ENCODE measurements at regions not wholly inside any gene's neighbourhood (a gene's known extent, or its start where the extent isn't known, plus 50 kb on each side); places are given as distances from the start of the nearest gene placed in this dataset.

DNA sequence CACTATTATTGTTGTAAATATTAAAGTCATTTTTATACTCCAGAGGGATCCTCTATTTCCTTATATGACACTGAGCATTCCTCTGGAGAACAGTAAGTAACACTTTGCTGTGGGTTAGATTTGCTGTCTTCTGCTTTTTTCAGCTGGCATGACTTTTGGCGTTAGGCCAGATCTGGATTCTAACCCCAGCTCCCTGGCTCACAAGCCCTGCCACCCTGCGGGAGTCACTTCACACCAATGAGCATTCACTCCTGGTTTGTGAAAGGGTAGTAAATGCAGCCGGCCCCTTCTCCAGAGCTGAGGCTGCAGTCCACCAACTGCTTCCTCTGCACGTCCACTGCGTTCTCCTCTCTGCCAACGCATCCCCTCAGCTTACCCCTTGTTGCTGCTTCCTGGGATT, 373.8 kb upstream of the RAB6C start:
- CTCF ChIA-PET: no interaction called here
- TF ChIP-seq CTCF (IDR thresholded peaks at IDR 0.05; ENCODE audit: low read depth, low read length): no peak
- Histone ChIP-seq H3K27me3 (ENCODE audit: control insufficient read depth, insufficient read depth, low read length) (no peaks in the 10 kb centered on the region), H3K4me3 (ENCODE audit: low read depth, low read length) (no peak overlapping the region), H3K9me3 (ENCODE audit: control insufficient read depth, insufficient read depth, low read length) (peaks cover 36% of the 10 kb centered on the region), H3K27ac (ENCODE audit: low read depth, low read length) (no peak overlapping the region)
- DNase-seq (ENCODE audit: low read depth, low spot score): no peak
- POLR2A ChIA-PET: no interaction called here

DNA sequence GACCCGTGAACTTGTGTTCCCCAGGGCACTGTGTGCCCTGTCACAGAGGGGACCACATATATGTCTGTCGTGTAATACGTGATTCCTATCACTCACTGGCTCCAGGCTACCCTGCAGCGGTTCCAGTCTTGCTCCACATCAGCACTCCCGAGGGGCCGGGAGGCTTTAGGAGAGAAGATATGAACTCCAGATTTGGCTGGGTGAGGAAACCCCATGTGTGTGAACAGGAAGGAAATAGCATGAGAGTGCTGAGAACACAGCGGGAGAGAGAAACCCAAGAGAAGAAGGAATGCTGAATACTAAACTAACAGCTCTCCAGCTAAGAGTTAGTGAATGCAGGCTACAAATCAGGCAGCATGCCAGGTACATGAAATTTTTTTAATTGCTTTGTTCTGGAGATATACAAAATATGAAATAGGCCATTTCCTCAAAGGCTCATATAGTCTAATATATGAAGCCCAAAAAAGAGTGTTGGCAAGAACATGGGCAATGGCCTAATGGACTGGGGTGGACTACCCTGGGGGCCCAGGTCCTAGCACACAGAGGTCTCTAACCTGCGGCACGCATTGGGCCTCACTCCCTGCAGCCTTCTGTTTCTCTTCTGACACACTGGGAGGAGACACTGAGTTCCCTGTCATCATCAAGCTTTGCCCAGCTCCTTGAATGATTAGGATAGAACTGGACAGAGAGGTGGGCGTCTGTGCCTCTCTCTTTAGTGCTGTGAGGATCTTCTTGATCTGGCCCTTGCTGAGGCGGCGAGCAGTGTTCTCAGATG, 372.8 kb upstream of the RAB6C start:
- POLR2A ChIA-PET: no interaction called here
- Histone ChIP-seq H3K27ac (ENCODE audit: low read depth, low read length) (no peak overlapping the region), H3K27me3 (ENCODE audit: control insufficient read depth, insufficient read depth, low read length) (no peaks in the 10 kb centered on the region), H3K9me3 (ENCODE audit: control insufficient read depth, insufficient read depth, low read length) (peaks cover 46% of the 10 kb centered on the region), H3K4me3 (ENCODE audit: low read depth, low read length) (no peak overlapping the region)
- TF ChIP-seq CTCF (IDR thresholded peaks at IDR 0.05; ENCODE audit: low read depth, low read length): no peak
- no peak for DNase-seq (ENCODE audit: low read depth, low spot score)
- CTCF ChIA-PET: no interaction called here

GRCh38 chr2:129609224-129609623, 370.2 kb upstream of the RAB6C start:
- Histone ChIP-seq H3K27ac (ENCODE audit: low read depth, low read length) (no peak overlapping the region), H3K27me3 (ENCODE audit: control insufficient read depth, insufficient read depth, low read length) (no peaks in the 10 kb centered on the region), H3K4me3 (ENCODE audit: low read depth, low read length) (no peak overlapping the region), H3K9me3 (ENCODE audit: control insufficient read depth, insufficient read depth, low read length) (peaks cover 38% of the 10 kb centered on the region)
- TF ChIP-seq CTCF (IDR thresholded peaks at IDR 0.05; ENCODE audit: low read depth, low read length): no peak
- ChIA-PET POLR2A (no interaction called here), CTCF (no interaction called here)
- no peak for DNase-seq (ENCODE audit: low read depth, low spot score)

DNA sequence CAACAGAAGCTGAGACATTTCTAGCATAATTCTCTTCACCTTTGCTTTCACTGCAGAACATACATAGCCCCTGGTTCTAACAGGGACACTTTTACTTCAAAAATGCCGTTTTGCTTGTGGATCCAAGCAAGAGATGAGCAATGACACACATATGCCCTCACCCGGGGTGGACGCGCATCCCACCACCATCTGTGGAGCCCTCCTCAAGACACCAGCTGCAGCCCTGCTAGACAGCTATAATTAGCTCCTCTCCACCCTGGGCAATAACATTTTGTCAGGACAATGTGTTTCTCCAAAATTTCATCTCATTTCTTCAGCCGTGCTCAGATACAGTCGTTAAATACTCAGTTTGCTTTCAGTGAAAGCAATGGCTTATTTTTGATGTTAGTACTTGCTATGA, 368.7 kb upstream of the RAB6C start:
- no peak for DNase-seq (ENCODE audit: low read depth, low spot score)
- Histone ChIP-seq H3K27ac (ENCODE audit: low read depth, low read length) (no peak overlapping the region), H3K27me3 (ENCODE audit: control insufficient read depth, insufficient read depth, low read length) (no peaks in the 10 kb centered on the region), H3K9me3 (ENCODE audit: control insufficient read depth, insufficient read depth, low read length) (peaks cover 33% of the 10 kb centered on the region), H3K4me3 (ENCODE audit: low read depth, low read length) (no peak overlapping the region)
- ChIA-PET CTCF (no interaction called here), POLR2A (no interaction called here)
- TF ChIP-seq CTCF (IDR thresholded peaks at IDR 0.05; ENCODE audit: low read depth, low read length): no peak

GRCh38 chr2:129611471-129611870, 368.0 kb upstream of the RAB6C start:
- ChIA-PET CTCF (no interaction called here), POLR2A (no interaction called here)
- Histone ChIP-seq H3K9me3 (ENCODE audit: control insufficient read depth, insufficient read depth, low read length) (peaks cover 30% of the 10 kb centered on the region), H3K27me3 (ENCODE audit: control insufficient read depth, insufficient read depth, low read length) (no peaks in the 10 kb centered on the region), H3K27ac (ENCODE audit: low read depth, low read length) (no peak overlapping the region), H3K4me3 (ENCODE audit: low read depth, low read length) (no peak overlapping the region)
- TF ChIP-seq CTCF (IDR thresholded peaks at IDR 0.05; ENCODE audit: low read depth, low read length): no peak
- no peak for DNase-seq (ENCODE audit: low read depth, low spot score)

All from AG04450 (cell line).